C4-2B (cell line): ENCODE measurements at regions not wholly inside any gene's neighbourhood (a gene's known extent, or its start where the extent isn't known, plus 50 kb on each side); places are given as distances from the start of the nearest gene placed in this dataset.

Source experiments
- CTCF ChIP-seq: fragments of 450-650 bp; conservative IDR thresholded peaks from 2 replicates; pipeline ENCODE4 v1.5.1; 2017; ENCODE audit warnings: mild to moderate bottlenecking
- ZFX ChIP-seq: fragments of 450-650 bp; IDR thresholded peaks from 2 replicates; pipeline ENCODE4 v1.6.1; 2017

GRCh38 chr14:85156319-85156718 is 373.6 kb upstream of the FLRT2 start:
- TF ChIP-seq CTCF (no peak), ZFX (no peak)
